Left lung (tissue), 4 donors: ENCODE measurements at regions not wholly inside any gene's neighbourhood (a gene's known extent, or its start where the extent isn't known, plus 50 kb on each side); places are given as distances from the start of the nearest gene placed in this dataset.
A peak's percentile ranks its signal among the peaks of the same experiment; 100 is the strongest.

ENCODE experiments used
- ATAC-seq: fragments of 200-7000 bp; cut with Tn5 transposase; one replicate; pipeline ENCODE4 v1.9.1; 2020; ENCODE audit warnings: moderate library complexity
- DNase-seq, 4 donors: peaks; one replicate each; pipeline ENCODE4 v3.0.0-alpha.2; 2013 to 2020
- H3K27ac ChIP-seq, 2 donors: fragments of 200-600 bp; sonication (generic) in 1 of 2; one replicate each; pipeline versions ENCODE4 v1.5.0 to v1.8.0; 2020 to 2021
- H3K27me3 ChIP-seq, 2 donors: fragments of 200-600 bp; sonication (generic) in 1 of 2; one replicate each; pipeline versions ENCODE4 v1.5.0 to v1.8.0; 2020 to 2021
- H3K36me3 ChIP-seq, 2 donors: fragments of 200-600 bp; sonication (generic) in 1 of 2; one replicate each; pipeline versions ENCODE4 v1.5.0 to v1.8.0; 2020 to 2021
- H3K4me1 ChIP-seq, 2 donors: fragments of 200-600 bp; one replicate each; pipeline ENCODE4 v1.8.0; 2021
- H3K4me3 ChIP-seq, 2 donors: fragments of 200-600 bp; sonication (generic) in 1 of 2; one replicate each; pipeline versions ENCODE4 v1.5.0 to v1.8.0; 2020 to 2021; ENCODE audit warnings: mild to moderate bottlenecking in 1 of 2
- H3K9me3 ChIP-seq, 2 donors: fragments of 200-600 bp; sonication (generic) in 1 of 2; one replicate each; pipeline versions ENCODE4 v1.5.0 to v1.8.0; 2020 to 2021
- CTCF ChIP-seq, 2 donors: fragments of 200-600 bp; sonication (generic) in 1 of 2; IDR thresholded peaks; one replicate each; pipeline versions ENCODE4 v1.5.0 to v1.8.0; 2021; ENCODE audit warnings: antibody characterized with exemption in 2 of 2
- intact Hi-C, 2 donors: fragments of 100-400 bp; cut with DNase I; formaldehyde crosslinking; loops; one replicate each; pipeline versions ENCODE4 v1.11.2 to v1.14.2; 2022
- donor health status: DM: no; HTN: yes; CAD: no.
- donor health status: DM: no; HTN: no; CAD: no.

DNA sequence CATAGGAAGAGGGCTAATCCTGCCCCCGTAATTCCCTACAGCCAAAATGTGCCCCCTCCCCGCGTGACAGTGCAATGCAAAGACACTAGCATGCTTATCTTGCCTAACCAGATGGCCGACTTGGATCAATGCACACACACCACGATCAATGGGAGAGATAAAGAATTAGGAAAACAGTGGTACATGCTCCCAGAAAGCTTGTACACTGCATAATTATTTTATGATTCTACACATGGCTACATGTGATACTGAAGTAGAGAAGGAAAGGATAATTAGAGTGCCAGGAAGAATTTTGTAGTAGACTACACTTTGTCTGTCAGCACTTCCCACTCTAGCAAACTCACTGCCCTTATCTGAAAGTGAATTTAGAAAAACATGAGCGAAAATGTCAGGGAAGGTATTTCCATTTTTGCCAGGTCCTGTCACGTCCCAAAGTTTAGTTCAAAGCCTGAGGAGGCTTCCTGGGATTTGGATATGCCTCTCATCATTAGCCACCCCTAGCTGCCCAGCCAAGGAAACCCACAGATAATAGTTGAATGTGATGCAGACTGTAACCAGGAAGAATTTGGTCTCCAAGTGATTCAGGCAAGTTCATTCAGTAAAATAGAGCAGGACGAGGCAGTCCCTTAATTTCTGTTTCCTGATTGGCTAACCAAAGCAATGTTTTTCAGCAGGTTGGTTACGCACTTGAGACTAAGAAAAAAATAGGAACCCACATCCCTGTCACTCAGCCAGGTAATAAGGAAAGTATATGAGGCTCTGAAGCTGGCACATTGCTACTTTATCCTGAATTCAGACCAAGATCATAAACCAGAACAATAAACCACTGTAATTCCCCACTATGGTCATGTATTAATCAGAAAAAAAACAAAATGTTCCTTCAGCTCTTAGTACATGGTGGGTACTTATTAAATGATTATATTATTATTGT is 199.6 kb upstream of the OTX2 start:
- Histone ChIP-seq H3K27ac (no peak overlapping the region), H3K27me3 (no peaks in the 10 kb centered on the region), H3K4me1 (no peaks in the 10 kb centered on the region), H3K36me3 (no peaks in the 10 kb centered on the region), H3K4me3 (no peak overlapping the region), H3K9me3 (peaks cover 0 to 24% of the 10 kb centered on the region in 2 donors)
- ATAC-seq: no peak
- no peak for TF ChIP-seq CTCF (IDR thresholded peaks at IDR 0.05)
- intact Hi-C loops: no loop called here
- no peak for DNase-seq

GRCh38 chr14:57008534-57008933 is 198.3 kb upstream of the OTX2 start:
- no peak for ATAC-seq
- no peak overlapping the region for H3K4me3 ChIP-seq
- no peak for TF ChIP-seq CTCF (IDR thresholded peaks at IDR 0.05)
- H3K27ac ChIP-seq: no peak overlapping the region
- DNase-seq: no peak
- H3K9me3 ChIP-seq: peaks cover 0 to 14% of the 10 kb centered on the region in 2 donors
- H3K4me1 ChIP-seq: no peaks in the 10 kb centered on the region
- intact Hi-C loops: no loop called here
- H3K27me3 ChIP-seq: no peaks in the 10 kb centered on the region
- no peaks in the 10 kb centered on the region for H3K36me3 ChIP-seq

DNA sequence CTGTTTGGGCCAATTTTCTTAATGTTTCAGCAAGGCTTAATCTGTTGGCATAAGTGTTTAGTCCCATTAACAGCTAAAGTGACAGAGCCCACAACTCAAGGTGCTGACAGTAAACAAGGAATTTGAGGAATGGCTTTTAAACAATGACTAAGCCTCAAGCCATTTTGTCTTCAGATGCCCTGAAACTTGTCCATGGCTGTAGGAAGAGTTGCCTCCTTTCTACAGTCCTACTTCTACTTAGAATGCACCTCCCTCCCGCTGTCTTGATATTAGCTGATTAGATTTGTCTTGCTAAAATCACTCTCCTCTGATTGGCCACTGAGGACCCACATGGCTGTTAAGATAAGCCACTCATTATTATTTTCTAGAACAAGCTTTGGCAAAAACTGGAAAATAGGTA is 188.4 kb upstream of the OTX2 start:
- H3K4me3 ChIP-seq: no peak overlapping the region
- H3K27me3 ChIP-seq: no peaks in the 10 kb centered on the region
- no peaks in the 10 kb centered on the region for H3K9me3 ChIP-seq
- H3K4me1 ChIP-seq: no peaks in the 10 kb centered on the region
- TF ChIP-seq CTCF (IDR thresholded peaks at IDR 0.05): no peak
- intact Hi-C loops: no loop called here
- DNase-seq: no peak
- no peak overlapping the region for H3K27ac ChIP-seq
- ATAC-seq: no peak
- no peaks in the 10 kb centered on the region for H3K36me3 ChIP-seq

DNA sequence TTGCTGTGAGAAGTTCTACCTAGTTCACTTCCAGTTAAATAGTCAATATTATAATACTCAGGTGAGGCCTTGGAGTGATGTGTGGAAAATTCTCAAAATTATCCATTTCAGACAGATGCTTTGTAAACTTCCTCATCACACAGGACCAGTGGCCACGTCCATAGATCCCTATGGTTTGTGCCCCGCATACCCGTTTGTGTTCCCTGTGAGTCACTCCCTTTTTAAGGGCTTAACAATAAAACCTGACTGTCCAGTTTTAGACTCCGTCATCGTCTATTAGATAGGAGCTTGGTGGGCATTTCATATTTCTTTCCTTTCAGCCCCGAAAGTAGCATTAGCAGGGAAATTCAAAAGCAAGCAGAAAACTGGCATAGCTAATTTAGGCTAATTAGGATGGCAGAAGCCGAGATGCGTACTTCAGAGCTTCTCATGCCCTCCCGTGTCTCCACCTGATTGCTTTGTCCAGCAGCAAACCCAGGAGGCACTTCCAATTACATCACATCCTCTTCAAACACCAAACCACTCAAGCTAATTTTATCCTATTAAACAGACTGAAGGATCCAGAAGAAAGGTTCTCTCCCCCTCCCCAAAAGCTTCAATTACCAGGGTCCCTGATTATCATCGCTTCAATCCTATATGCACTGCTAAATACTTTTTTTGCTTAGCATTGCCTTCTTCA is 186.6 kb upstream of the OTX2 start:
- Histone ChIP-seq H3K27ac (no peak overlapping the region), H3K36me3 (no peaks in the 10 kb centered on the region), H3K9me3 (peaks cover 0 to 2% of the 10 kb centered on the region in 2 donors), H3K4me3 (no peak overlapping the region), H3K4me1 (no peaks in the 10 kb centered on the region), H3K27me3 (no peaks in the 10 kb centered on the region)
- ATAC-seq (peak; percentile 79), DNase-seq (peak in 1 of 4 donors; percentile 32)
- intact Hi-C loops: no loop called here
- TF ChIP-seq CTCF (IDR thresholded peaks at IDR 0.05): no peak

DNA sequence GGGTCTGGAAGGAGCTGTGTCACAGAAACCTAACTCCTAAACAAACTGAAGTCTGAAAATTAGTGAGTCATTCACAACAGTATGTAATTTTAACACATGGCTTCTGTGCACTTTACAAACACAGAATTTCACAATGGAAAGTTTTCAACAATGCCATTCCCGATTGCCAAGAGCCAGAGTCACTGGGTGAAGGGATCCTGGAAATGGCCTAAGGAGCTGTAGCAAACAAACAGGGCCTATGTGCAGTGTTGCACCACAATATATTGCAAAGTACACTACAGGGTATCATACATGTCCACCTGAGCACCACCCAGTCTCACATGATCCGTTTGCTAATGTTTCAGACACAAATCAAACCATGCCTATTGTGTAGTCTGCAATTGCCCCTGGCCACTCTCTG is 184.7 kb upstream of the OTX2 start:
- Histone ChIP-seq H3K9me3 (peaks cover 0 to 10% of the 10 kb centered on the region in 2 donors), H3K27me3 (no peaks in the 10 kb centered on the region), H3K4me3 (no peak overlapping the region), H3K4me1 (no peaks in the 10 kb centered on the region), H3K27ac (no peak overlapping the region), H3K36me3 (no peaks in the 10 kb centered on the region)
- intact Hi-C loops: no loop called here
- TF ChIP-seq CTCF (IDR thresholded peaks at IDR 0.05): no peak
- DNase-seq (no peak), ATAC-seq (peak; percentile 72)
